ENCODE measurements at regions not wholly inside any gene's neighbourhood (a gene's known extent, or its start where the extent isn't known, plus 50 kb on each side); places are given as distances from the start of the nearest gene placed in this dataset.

GRCh38 chr13:97112446-97113152, 109.5 kb upstream of the MBNL2 start:
- no peak for DNase-seq

GRCh38 chr13:97113231-97114001, 108.7 kb upstream of the MBNL2 start:
- DNase-seq, result no peak

- no peak for DNase-seq
Observed at GRCh38 chr13:97114651-97115050, 107.5 kb upstream of the MBNL2 start.

GRCh38 chr13:97116754-97117153, 105.4 kb upstream of the MBNL2 start:
- no peak for DNase-seq

- DNase-seq, result no peak
Observed at GRCh38 chr13:97117388-97117910, 104.7 kb upstream of the MBNL2 start.

GRCh38 chr13:97119943-97120342, 102.2 kb upstream of the MBNL2 start:
- no peak for DNase-seq

GRCh38 chr13:97120346-97120745, 101.8 kb upstream of the MBNL2 start:
- DNase-seq, result no peak

GRCh38 chr13:97120976-97121375, 101.2 kb upstream of the MBNL2 start:
- no peak for DNase-seq

GRCh38 chr13:97121894-97122293, 100.2 kb upstream of the MBNL2 start:
- no peak for DNase-seq

- DNase-seq, result no peak
Observed at GRCh38 chr13:97122381-97122996, 99.6 kb upstream of the MBNL2 start.

- no peak for DNase-seq
Observed at GRCh38 chr13:97124206-97124605, 97.9 kb upstream of the MBNL2 start.

GRCh38 chr13:97124915-97125809, 97.0 kb upstream of the MBNL2 start:
- peak; percentile 50 for DNase-seq

GRCh38 chr13:97125810-97126738, 96.1 kb upstream of the MBNL2 start:
- peak; percentile 46 for DNase-seq

GRCh38 chr13:97127842-97128241, 94.3 kb upstream of the MBNL2 start:
- DNase-seq, result no peak

GRCh38 chr13:97130190-97130589, 91.9 kb upstream of the MBNL2 start:
- no peak for DNase-seq

GRCh38 chr13:97131447-97131846, 90.7 kb upstream of the MBNL2 start:
- DNase-seq, result no peak

- DNase-seq, result no peak
Observed at GRCh38 chr13:97133554-97133953, 88.6 kb upstream of the MBNL2 start.

GRCh38 chr13:97133955-97134354, 88.2 kb upstream of the MBNL2 start:
- no peak for DNase-seq

GRCh38 chr13:97134364-97135095, 87.6 kb upstream of the MBNL2 start:
- DNase-seq, result no peak

GRCh38 chr13:97135883-97136282, 86.2 kb upstream of the MBNL2 start:
- no peak for DNase-seq

GRCh38 chr13:97136418-97136817, 85.7 kb upstream of the MBNL2 start:
- no peak for DNase-seq

Data from NCI-H1436 treated with DMSO at 0.1 percent for 48 hours (cell line).